SK-N-SH (cell line): ENCODE measurements at regions not wholly inside any gene's neighbourhood (a gene's known extent, or its start where the extent isn't known, plus 50 kb on each side); places are given as distances from the start of the nearest gene placed in this dataset.

Experiments
- CTCF ChIA-PET: fragments of 300-600, 350-600 bp; formaldehyde crosslinking; extraction: SDS; loops from one replicate; lab custom pipeline; 2021; lab: Yijun Ruan, JAX
- POLR2A ChIA-PET: fragments of 350-600 bp; sonication (Branson Sonifier 250); formaldehyde crosslinking; extraction: SDS; loops from one replicate; lab custom pipeline; 2020; ENCODE audit warnings: antibody characterized with exemption, inconsistent platforms; lab: Yijun Ruan, JAX
- DNase-seq: peaks from one replicate; pipeline ENCODE4 v3.0.0; 2012
- H2AFZ ChIP-seq: fragments of 200-600 bp; sonication (generic); 2 replicates; pipeline ENCODE4 v1.8.1; 2016; ENCODE audit warnings: antibody characterized with exemption, mild to moderate bottlenecking, low read depth
- H3F3A ChIP-seq: fragments of 200-600 bp; sonication (generic); replicated peaks from 2 replicates; pipeline ENCODE3; 2016; ENCODE audit warnings: antibody characterized with exemption, mild to moderate bottlenecking; ENCODE audit not compliant: insufficient read depth
- H3K27ac ChIP-seq, 2 experiments: fragments of 200-500 bp in 1 of 2; fragments of 200-600 bp in 1 of 2; sonication (Bioruptor generic) in 1 of 2; sonication (generic), shearing (Covaris generic) in 1 of 2; 2 replicates each; pipeline versions ENCODE4 v1.5.1 to v1.6.1; 2014 to 2016; ENCODE audit warnings: low read depth in 2 of 2, inconsistent platforms in 1 of 2, low read length in 1 of 2, mild to moderate bottlenecking in 1 of 2, mixed read lengths in 1 of 2
- H3K27me3 ChIP-seq: fragments of 200-600 bp; sonication (generic), shearing (Covaris generic); 2 replicates; pipeline ENCODE4 v1.6.1; 2016; ENCODE audit warnings: mixed run types; ENCODE audit not compliant: insufficient read depth
- H3K36me3 ChIP-seq, 2 experiments: fragments of 200-500 bp in 1 of 2; fragments of 200-600 bp in 1 of 2; sonication (Bioruptor generic) in 1 of 2; sonication (generic) in 1 of 2; replicated peaks in 1 of 2; 2 replicates each; pipeline versions ENCODE3 to v1.5.1; 2014 to 2016; ENCODE audit warnings: low read length in 1 of 2, mild to moderate bottlenecking in 1 of 2; ENCODE audit not compliant: insufficient read depth in 2 of 2, control insufficient read depth in 1 of 2
- H3K4me1 ChIP-seq, 2 experiments: fragments of 200-500 bp in 1 of 2; fragments of 200-600 bp in 1 of 2; sonication (Bioruptor generic) in 1 of 2; sonication (generic), shearing (Covaris generic) in 1 of 2; 2 replicates each; pipeline versions ENCODE4 v1.5.1 to v1.6.1; 2014 to 2016; ENCODE audit warnings: low read depth in 1 of 2, low read length in 1 of 2, mixed run types in 1 of 2; ENCODE audit not compliant: insufficient read depth in 2 of 2, control insufficient read depth in 1 of 2
- H3K4me2 ChIP-seq: fragments of 200-600 bp; sonication (generic), shearing (Covaris generic); 2 replicates; pipeline ENCODE4 v1.6.1; 2017; ENCODE audit warnings: mixed run types
- H3K4me3 ChIP-seq, 2 experiments: fragments of 200-500 bp in 1 of 2; fragments of 200-600 bp in 1 of 2; sonication (Bioruptor generic) in 1 of 2; sonication (generic), shearing (Covaris generic) in 1 of 2; 2 replicates each; pipeline versions ENCODE4 v1.5.1 to v1.8.1; 2014 to 2016; ENCODE audit warnings: low read depth in 2 of 2, inconsistent platforms in 1 of 2, low read length in 1 of 2, mild to moderate bottlenecking in 1 of 2, mixed read lengths in 1 of 2, moderate library complexity in 1 of 2
- H3K79me2 ChIP-seq: fragments of 200-600 bp; sonication (generic); 2 replicates; pipeline ENCODE4 v1.8.1; 2017; ENCODE audit warnings: mild to moderate bottlenecking; ENCODE audit not compliant: insufficient read depth
- H3K9ac ChIP-seq: fragments of 200-600 bp; sonication (generic); 2 replicates; pipeline ENCODE4 v1.6.1; 2017; ENCODE audit warnings: mixed run types
- H3K9me2 ChIP-seq: fragments of 200-600 bp; sonication (generic); 2 replicates; pipeline ENCODE4 v1.6.1; 2017; ENCODE audit warnings: mixed run types
- H3K9me3 ChIP-seq: fragments of 200-600 bp; sonication (generic); 2 replicates; pipeline ENCODE4 v1.6.1; 2017; ENCODE audit warnings: mixed run types, mild to moderate bottlenecking, moderate library complexity
- H4K20me1 ChIP-seq: fragments of 200-600 bp; sonication (generic); 2 replicates; pipeline ENCODE4 v1.6.1; 2017; ENCODE audit warnings: mild to moderate bottlenecking, mixed run types; ENCODE audit not compliant: insufficient read depth
- ELF1 ChIP-seq: IDR thresholded peaks from 2 replicates; pipeline ENCODE4 v1.4.0; 2012
- EP300 ChIP-seq, 2 experiments: IDR thresholded peaks; 2 replicates each; pipeline versions ENCODE4 v1.4.0 to v1.6.1; 2012; ENCODE audit warnings: borderline replicate concordance in 1 of 2, low read depth in 1 of 2, low read length in 1 of 2
- FOSL2 ChIP-seq: IDR thresholded peaks from 2 replicates; pipeline ENCODE4 v1.4.0; 2012; ENCODE audit warnings: low read depth, mild to moderate bottlenecking, moderate library complexity, borderline replicate concordance
- FOXM1 ChIP-seq: IDR thresholded peaks from 2 replicates; pipeline ENCODE4 v1.4.0; 2012; ENCODE audit warnings: low read depth, mild to moderate bottlenecking
- GATA2 ChIP-seq: sonication (generic); formaldehyde crosslinking; IDR thresholded peaks from 2 replicates; pipeline ENCODE4 v1.5.0; 2020; ENCODE audit warnings: mild to moderate bottlenecking, missing genetic modification reagents
- JUND ChIP-seq: IDR thresholded peaks from 2 replicates; pipeline ENCODE4 v1.4.0; 2012
- MEF2A ChIP-seq: IDR thresholded peaks from 2 replicates; pipeline ENCODE4 v1.4.0; 2012; ENCODE audit warnings: low read depth, borderline replicate concordance
- MXI1 ChIP-seq: IDR thresholded peaks from 2 replicates; pipeline ENCODE4 v1.6.1; 2012; ENCODE audit warnings: mild to moderate bottlenecking, low read depth, low read length, improper control_type of control experiment
- NFIC ChIP-seq: IDR thresholded peaks from 2 replicates; pipeline ENCODE4 v1.4.0; 2012; ENCODE audit warnings: borderline replicate concordance
- POLR2AphosphoS5 ChIP-seq: IDR thresholded peaks from 2 replicates; pipeline ENCODE4 v1.6.1; 2012; ENCODE audit warnings: low read depth, low read length
- RAD21 ChIP-seq: IDR thresholded peaks from 2 replicates; pipeline ENCODE4 v1.6.1; 2012; ENCODE audit warnings: mild to moderate bottlenecking, low read length
- RCOR1 ChIP-seq: fragments of 150-350 bp; IDR thresholded peaks from 2 replicates; pipeline ENCODE4 v1.6.1; 2017; ENCODE audit warnings: antibody characterized with exemption, low read length
- RFX5 ChIP-seq: IDR thresholded peaks from 2 replicates; pipeline ENCODE4 v1.6.1; 2012; ENCODE audit warnings: mild to moderate bottlenecking, improper control_type of control experiment, low read length
- RXRA ChIP-seq: IDR thresholded peaks from 2 replicates; pipeline ENCODE4 v1.4.0; 2012; ENCODE audit warnings: low read depth, mild to moderate bottlenecking, borderline replicate concordance
- SIN3A ChIP-seq: IDR thresholded peaks from 2 replicates; pipeline ENCODE4 v1.6.1; 2012; ENCODE audit warnings: low read depth, mild to moderate bottlenecking, low read length, moderate library complexity, borderline replicate concordance
- TAF1 ChIP-seq: IDR thresholded peaks from 2 replicates; pipeline ENCODE4 v1.6.1; 2012; ENCODE audit warnings: low read depth, mild to moderate bottlenecking, low read length, moderate library complexity, borderline replicate concordance
- TCF12 ChIP-seq: IDR thresholded peaks from 2 replicates; pipeline ENCODE4 v1.4.0; 2012
- TEAD4 ChIP-seq: IDR thresholded peaks from 2 replicates; pipeline ENCODE4 v1.4.0; 2012; ENCODE audit warnings: mild to moderate bottlenecking, borderline replicate concordance; ENCODE audit not compliant: insufficient read depth
- WGBS: methylation state at CpG from one replicate; pipeline ENCODE4 v1.1.6; 2017; ENCODE audit warnings: low lambda C conversion rate; 5-methylcytosine and 5-hydroxymethylcytosine counted together
- TF ChIP-seq, protein P1 (sequence below): IDR thresholded peaks from 2 replicates; pipeline ENCODE4 v1.4.0; 2012; ENCODE audit warnings: low read depth
- TF ChIP-seq, protein P2 (sequence below): fragments of 200-600 bp; sonication (generic); IDR thresholded peaks from 2 replicates; pipeline ENCODE4 v1.6.1; 2017; ENCODE audit warnings: antibody characterized with exemption, mild to moderate bottlenecking, moderate library complexity
- TF ChIP-seq, protein P3 (sequence below): IDR thresholded peaks from 2 replicates; pipeline ENCODE4 v1.6.1; 2012; ENCODE audit warnings: mild to moderate bottlenecking, low read depth, low read length, moderate library complexity
- TF ChIP-seq, protein P4 (sequence below): fragments of 150-350 bp; IDR thresholded peaks from 2 replicates; pipeline ENCODE4 v1.6.1; 2016; ENCODE audit warnings: mild to moderate bottlenecking, low read depth, low read length

DNA sequence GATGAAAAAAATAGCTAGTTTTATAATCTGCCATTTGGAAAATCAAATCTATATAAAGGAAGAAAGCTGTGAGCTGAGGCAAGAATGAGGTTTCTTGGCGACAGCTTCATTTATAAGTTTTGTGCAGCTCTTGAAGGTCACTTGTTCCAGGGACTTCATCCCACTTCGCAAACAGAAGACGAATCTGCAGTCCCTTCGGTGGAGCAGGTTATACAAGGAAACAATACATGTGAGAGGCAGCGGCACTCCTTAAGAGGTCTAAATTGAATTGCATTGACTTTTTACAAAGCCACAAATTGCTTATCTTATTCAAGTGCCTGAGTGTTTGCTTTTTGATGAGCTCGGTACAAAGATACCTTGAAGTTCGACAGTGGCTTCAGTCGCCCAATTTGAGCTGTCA lies 72.2 kb downstream of the C1QL2 start:
- TF ChIP-seq FOXM1 (no peak), RAD21 (no peak), FOSL2 (no peak), POLR2AphosphoS5 (no peak), RXRA (no peak), MEF2A (no peak), TEAD4 (no peak), ELF1 (no peak), JUND (no peak), RFX5 (no peak), MXI1 (no peak), EP300 (IDR thresholded peaks at IDR 0.05; ENCODE audit: borderline replicate concordance in 1 of 2, low read depth in 1 of 2, low read length in 1 of 2) (no peak)
- TF ChIP-seq, protein P1, sequence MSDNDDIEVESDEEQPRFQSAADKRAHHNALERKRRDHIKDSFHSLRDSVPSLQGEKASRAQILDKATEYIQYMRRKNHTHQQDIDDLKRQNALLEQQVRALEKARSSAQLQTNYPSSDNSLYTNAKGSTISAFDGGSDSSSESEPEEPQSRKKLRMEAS, result no peak
- TF ChIP-seq, protein P2, sequence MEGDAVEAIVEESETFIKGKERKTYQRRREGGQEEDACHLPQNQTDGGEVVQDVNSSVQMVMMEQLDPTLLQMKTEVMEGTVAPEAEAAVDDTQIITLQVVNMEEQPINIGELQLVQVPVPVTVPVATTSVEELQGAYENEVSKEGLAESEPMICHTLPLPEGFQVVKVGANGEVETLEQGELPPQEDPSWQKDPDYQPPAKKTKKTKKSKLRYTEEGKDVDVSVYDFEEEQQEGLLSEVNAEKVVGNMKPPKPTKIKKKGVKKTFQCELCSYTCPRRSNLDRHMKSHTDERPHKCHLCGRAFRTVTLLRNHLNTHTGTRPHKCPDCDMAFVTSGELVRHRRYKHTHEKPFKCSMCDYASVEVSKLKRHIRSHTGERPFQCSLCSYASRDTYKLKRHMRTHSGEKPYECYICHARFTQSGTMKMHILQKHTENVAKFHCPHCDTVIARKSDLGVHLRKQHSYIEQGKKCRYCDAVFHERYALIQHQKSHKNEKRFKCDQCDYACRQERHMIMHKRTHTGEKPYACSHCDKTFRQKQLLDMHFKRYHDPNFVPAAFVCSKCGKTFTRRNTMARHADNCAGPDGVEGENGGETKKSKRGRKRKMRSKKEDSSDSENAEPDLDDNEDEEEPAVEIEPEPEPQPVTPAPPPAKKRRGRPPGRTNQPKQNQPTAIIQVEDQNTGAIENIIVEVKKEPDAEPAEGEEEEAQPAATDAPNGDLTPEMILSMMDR, result no peak
- TF ChIP-seq, all 33 proteins: peak for 0
- Histone ChIP-seq H3K27ac (no peak overlapping the region), H3F3A (no peaks in the 10 kb centered on the region), H4K20me1 (no peaks in the 10 kb centered on the region), H2AFZ (no peak overlapping the region), H3K9me3 (no peaks in the 10 kb centered on the region), H3K27me3 (no peaks in the 10 kb centered on the region), H3K4me3 (no peak overlapping the region), H3K4me2 (no peak overlapping the region), H3K9me2 (no peaks in the 10 kb centered on the region), H3K79me2 (no peaks in the 10 kb centered on the region), H3K9ac (no peak overlapping the region), H3K4me1 (no peaks in the 10 kb centered on the region), H3K36me3 (no peaks in the 10 kb centered on the region)
- POLR2A ChIA-PET, result interaction anchor here (0.7 kb wide), 1 partner anchor 62 kb away, joined by 9 read pairs; no protein-coding TSS in a partner anchor
- WGBS, result 54% methylated on average over 8 of the region's 8 CpGs
- no peak for DNase-seq
- CTCF ChIA-PET, result interaction anchor here (0.6 to 1.5 kb wide), 2 partner anchors 95 to 204 kb away, joined by 3 read pairs; no protein-coding TSS in a partner anchor

DNA sequence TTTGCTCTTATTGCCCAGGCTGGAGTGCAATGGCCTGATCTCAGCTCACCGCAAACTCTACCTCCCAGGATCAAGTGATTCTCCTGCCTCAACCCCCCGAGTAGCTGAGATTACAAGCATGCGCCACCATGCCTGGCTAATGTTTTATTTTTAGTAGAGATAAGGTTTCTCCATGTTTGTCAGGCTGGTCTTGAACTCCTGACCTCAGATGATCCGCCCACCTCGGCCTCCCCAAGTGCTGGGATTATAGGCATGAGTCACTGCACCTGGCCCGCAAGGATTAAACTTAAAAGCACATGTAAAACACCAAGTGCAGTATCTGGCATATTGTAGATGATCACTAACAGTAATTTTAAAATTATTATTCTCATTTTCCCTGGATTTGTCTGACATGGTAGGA lies 72.9 kb downstream of the C1QL2 start:
- 32% methylated on average over 6 of the region's 6 CpGs for WGBS
- no peak overlapping the region for H3K4me2 ChIP-seq
- H3K9ac ChIP-seq, result no peak overlapping the region
- no peaks in the 10 kb centered on the region for H3K9me2 ChIP-seq
- no peaks in the 10 kb centered on the region for H3K79me2 ChIP-seq
- no peak overlapping the region for H2AFZ ChIP-seq
- no peak overlapping the region for H3K27ac ChIP-seq
- H3F3A ChIP-seq, result no peaks in the 10 kb centered on the region
- no peaks in the 10 kb centered on the region for H3K9me3 ChIP-seq
- no peaks in the 10 kb centered on the region for H3K36me3 ChIP-seq
- ChIA-PET CTCF (interaction anchor here (1.5 kb wide), 1 partner anchor 204 kb away, joined by 3 read pairs; no protein-coding TSS in a partner anchor), POLR2A (no interaction called here)
- no peak overlapping the region for H3K4me3 ChIP-seq
- DNase-seq, result no peak
- no peaks in the 10 kb centered on the region for H3K27me3 ChIP-seq
- H4K20me1 ChIP-seq, result no peaks in the 10 kb centered on the region
- no peaks in the 10 kb centered on the region for H3K4me1 ChIP-seq
- TF ChIP-seq ELF1 (no peak), SIN3A (no peak), TCF12 (no peak), NFIC (no peak), RFX5 (no peak), GATA2 (CRISPR knock-in tag) (no peak), TAF1 (no peak), FOXM1 (no peak), POLR2AphosphoS5 (no peak), RCOR1 (no peak)
- TF ChIP-seq, protein P3, sequence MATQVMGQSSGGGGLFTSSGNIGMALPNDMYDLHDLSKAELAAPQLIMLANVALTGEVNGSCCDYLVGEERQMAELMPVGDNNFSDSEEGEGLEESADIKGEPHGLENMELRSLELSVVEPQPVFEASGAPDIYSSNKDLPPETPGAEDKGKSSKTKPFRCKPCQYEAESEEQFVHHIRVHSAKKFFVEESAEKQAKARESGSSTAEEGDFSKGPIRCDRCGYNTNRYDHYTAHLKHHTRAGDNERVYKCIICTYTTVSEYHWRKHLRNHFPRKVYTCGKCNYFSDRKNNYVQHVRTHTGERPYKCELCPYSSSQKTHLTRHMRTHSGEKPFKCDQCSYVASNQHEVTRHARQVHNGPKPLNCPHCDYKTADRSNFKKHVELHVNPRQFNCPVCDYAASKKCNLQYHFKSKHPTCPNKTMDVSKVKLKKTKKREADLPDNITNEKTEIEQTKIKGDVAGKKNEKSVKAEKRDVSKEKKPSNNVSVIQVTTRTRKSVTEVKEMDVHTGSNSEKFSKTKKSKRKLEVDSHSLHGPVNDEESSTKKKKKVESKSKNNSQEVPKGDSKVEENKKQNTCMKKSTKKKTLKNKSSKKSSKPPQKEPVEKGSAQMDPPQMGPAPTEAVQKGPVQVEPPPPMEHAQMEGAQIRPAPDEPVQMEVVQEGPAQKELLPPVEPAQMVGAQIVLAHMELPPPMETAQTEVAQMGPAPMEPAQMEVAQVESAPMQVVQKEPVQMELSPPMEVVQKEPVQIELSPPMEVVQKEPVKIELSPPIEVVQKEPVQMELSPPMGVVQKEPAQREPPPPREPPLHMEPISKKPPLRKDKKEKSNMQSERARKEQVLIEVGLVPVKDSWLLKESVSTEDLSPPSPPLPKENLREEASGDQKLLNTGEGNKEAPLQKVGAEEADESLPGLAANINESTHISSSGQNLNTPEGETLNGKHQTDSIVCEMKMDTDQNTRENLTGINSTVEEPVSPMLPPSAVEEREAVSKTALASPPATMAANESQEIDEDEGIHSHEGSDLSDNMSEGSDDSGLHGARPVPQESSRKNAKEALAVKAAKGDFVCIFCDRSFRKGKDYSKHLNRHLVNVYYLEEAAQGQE, result no peak
- TF ChIP-seq, protein P4, sequence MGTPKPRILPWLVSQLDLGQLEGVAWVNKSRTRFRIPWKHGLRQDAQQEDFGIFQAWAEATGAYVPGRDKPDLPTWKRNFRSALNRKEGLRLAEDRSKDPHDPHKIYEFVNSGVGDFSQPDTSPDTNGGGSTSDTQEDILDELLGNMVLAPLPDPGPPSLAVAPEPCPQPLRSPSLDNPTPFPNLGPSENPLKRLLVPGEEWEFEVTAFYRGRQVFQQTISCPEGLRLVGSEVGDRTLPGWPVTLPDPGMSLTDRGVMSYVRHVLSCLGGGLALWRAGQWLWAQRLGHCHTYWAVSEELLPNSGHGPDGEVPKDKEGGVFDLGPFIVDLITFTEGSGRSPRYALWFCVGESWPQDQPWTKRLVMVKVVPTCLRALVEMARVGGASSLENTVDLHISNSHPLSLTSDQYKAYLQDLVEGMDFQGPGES, result no peak
- TF ChIP-seq, protein P1, result no peak
